ENCODE measurements at regions not wholly inside any gene's neighbourhood (a gene's known extent, or its start where the extent isn't known, plus 50 kb on each side); places are given as distances from the start of the nearest gene placed in this dataset.

GRCh38 chr7:136194878-136195277, 217.7 kb upstream of the MTPN start (continued):
- no peak for TF ChIP-seq RBBP5 (IDR thresholded peaks at IDR 0.05; ENCODE audit: borderline replicate concordance, low read depth, low read length)
- no peak for TF ChIP-seq CTBP2 (IDR thresholded peaks at IDR 0.05; ENCODE audit: borderline replicate concordance, insufficient read depth, insufficient read length, low read length)
- no peak for TF ChIP-seq ASH2L (IDR thresholded peaks at IDR 0.05; ENCODE audit: low read length)
- TF ChIP-seq TCF12 (IDR thresholded peaks at IDR 0.05; ENCODE audit: low read depth, low read length) = no peak
- no peak for TF ChIP-seq RAD21 (IDR thresholded peaks at IDR 0.05 in 1 of 2, conservative IDR thresholded peaks at IDR 0.05 in 1 of 2; ENCODE audit: low read depth in 2 of 2, low read length in 2 of 2)
